CD4-positive, alpha-beta T cell (primary cell): ENCODE measurements at regions not wholly inside any gene's neighbourhood (a gene's known extent, or its start where the extent isn't known, plus 50 kb on each side); places are given as distances from the start of the nearest gene placed in this dataset.

Source experiments
- ATAC-seq: fragments of 200-7000 bp; cut with Tn5 transposase; one replicate; pipeline ENCODE4 v1.10.0; 2022; ENCODE audit warnings: mild to moderate bottlenecking; ENCODE audit not compliant: poor library complexity
- CTCF ChIA-PET: fragments of 350-600 bp; sonication (Branson Sonifier 250); formaldehyde crosslinking; loops from one replicate; lab custom pipeline; 2021; ENCODE audit warnings: antibody characterized with exemption, inconsistent platforms; lab: Charles Lee
- POLR2A ChIA-PET: fragments of 350-600 bp; sonication (Branson Sonifier 250); formaldehyde crosslinking; loops from one replicate; lab custom pipeline; 2021; ENCODE audit warnings: antibody characterized with exemption, inconsistent platforms; lab: Charles Lee
- DNase-seq, 14 experiments: peaks; one replicate each; pipeline ENCODE4 v3.0.0-alpha.2; 2013 to 2020; ENCODE audit warnings: mixed read lengths in 2 of 14
- H3K27ac ChIP-seq, 2 donors: one replicate each; pipeline versions ENCODE4 v1.5.1 to v1.7.0; 2013; ENCODE audit warnings: low read length in 2 of 2, low read depth in 1 of 2, mild to moderate bottlenecking in 1 of 2
- H3K27me3 ChIP-seq, 2 experiments: 1 replicate in 1 of 2; 2 replicates in 1 of 2; pipeline versions ENCODE4 v1.6.1 to v1.7.0; 2013; ENCODE audit warnings: low read length in 2 of 2, control low read depth in 1 of 2, mild to moderate bottlenecking in 1 of 2, moderate library complexity in 1 of 2; ENCODE audit not compliant: insufficient read depth in 2 of 2, control insufficient read depth in 1 of 2
- H3K36me3 ChIP-seq: one replicate; pipeline ENCODE4 v1.6.1; 2013; ENCODE audit warnings: low read length, control low read depth; ENCODE audit not compliant: insufficient read depth
- H3K4me1 ChIP-seq: one replicate; pipeline ENCODE4 v1.6.1; 2013; ENCODE audit warnings: low read length, control low read depth; ENCODE audit not compliant: insufficient read depth
- H3K4me3 ChIP-seq: one replicate; pipeline ENCODE4 v1.5.1; 2013; ENCODE audit warnings: mild to moderate bottlenecking, low read length, moderate library complexity
- H3K9me3 ChIP-seq, 2 experiments: 1 replicate in 1 of 2; 2 replicates in 1 of 2; pipeline versions ENCODE4 v1.6.1 to v1.7.0; 2013; ENCODE audit warnings: low read length in 2 of 2, mild to moderate bottlenecking in 2 of 2, control low read depth in 1 of 2, moderate library complexity in 1 of 2; ENCODE audit not compliant: control insufficient read depth in 1 of 2, insufficient read depth in 1 of 2
- H3K27ac Mint-ChIP-seq: one replicate; pipeline ENCODE4 v1.8.0; 2020; ENCODE audit warnings: mixed read lengths
- H3K27me3 Mint-ChIP-seq: one replicate; pipeline ENCODE4 v1.8.0; 2021; ENCODE audit warnings: mixed read lengths
- H3K36me3 Mint-ChIP-seq: one replicate; pipeline ENCODE4 v1.8.0; 2021; ENCODE audit warnings: low read depth, mixed read lengths
- H3K4me1 Mint-ChIP-seq: one replicate; pipeline ENCODE4 v1.8.0; 2021; ENCODE audit warnings: low read depth, mixed read lengths
- H3K4me3 Mint-ChIP-seq: one replicate; pipeline ENCODE4 v1.8.0; 2020; ENCODE audit warnings: mild to moderate bottlenecking, mixed read lengths
- H3K9me3 Mint-ChIP-seq: one replicate; pipeline ENCODE4 v1.8.0; 2020; ENCODE audit warnings: mixed read lengths
- intact Hi-C, 2 experiments: fragments of 100-400 bp; cut with DNase I in 1 of 2; cut with micrococcal nuclease in 1 of 2; formaldehyde crosslinking; loops; one replicate each; pipeline versions ENCODE4 v1.15.1 to v1.9.0; 2023 to 2025; cut with DNase I, micrococcal nuclease
- TF ChIP-seq, protein P1 (sequence below): fragments of 200-600 bp; IDR thresholded peaks from one replicate; pipeline ENCODE4 v1.8.0; 2022; ENCODE audit warnings: antibody characterized with exemption, mild to moderate bottlenecking

DNA sequence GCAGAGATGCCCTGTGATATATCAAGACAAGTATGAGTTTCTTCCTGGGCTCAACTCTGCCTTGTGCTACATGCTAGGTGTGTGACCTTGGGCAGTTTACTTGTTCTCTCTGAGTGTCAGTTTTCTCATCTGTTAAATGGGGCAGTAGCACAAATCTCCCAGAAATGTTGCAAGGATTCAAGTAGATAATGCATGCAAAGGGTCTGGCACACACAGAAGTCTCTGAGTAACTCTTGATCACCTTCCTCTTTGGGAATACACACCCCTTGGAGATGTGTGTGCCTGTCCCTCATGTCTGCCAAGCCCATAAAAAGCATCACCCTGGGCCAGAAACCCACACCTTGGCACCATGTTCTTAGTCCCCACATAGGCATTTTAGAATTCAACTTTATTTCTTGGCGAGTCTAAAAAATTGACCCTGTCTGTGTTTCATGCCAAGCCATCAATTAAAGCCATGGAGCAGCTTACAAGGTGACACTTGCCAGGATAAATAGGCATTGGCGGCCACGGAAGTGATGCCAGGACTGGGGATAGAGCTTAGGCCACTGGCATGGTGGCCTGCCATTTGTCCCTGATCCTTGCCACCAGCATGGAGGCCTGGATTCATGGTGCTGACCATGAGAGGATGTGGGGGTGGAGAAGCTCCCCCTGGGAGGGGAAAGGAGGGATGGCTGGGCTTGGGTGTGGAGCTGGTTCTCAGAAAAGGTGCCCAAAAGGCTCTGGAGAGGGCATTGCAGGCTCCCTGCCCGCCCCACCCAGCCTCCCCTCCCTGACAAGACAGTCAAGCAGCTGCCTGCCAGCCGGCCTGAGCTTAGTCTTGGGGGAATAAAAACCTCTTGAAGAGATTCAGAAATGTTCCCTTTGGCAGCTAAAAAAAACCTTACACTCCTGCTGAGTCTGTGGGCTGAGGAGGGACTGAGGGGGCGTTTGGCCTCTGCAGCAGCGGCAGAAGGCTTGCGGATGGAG lies 118.0 kb upstream of the IPO9 start:
- Mint-ChIP-seq H3K4me1 (no peaks in the 10 kb centered on the region), H3K4me3 (no peak overlapping the region), H3K27me3 (no peaks in the 10 kb centered on the region), H3K9me3 (no peaks in the 10 kb centered on the region), H3K27ac (no peak overlapping the region), H3K36me3 (no peaks in the 10 kb centered on the region)
- no peak overlapping the region for H3K27ac ChIP-seq
- H3K9me3 ChIP-seq, result no peaks in the 10 kb centered on the region
- H3K4me1 ChIP-seq, result peaks cover 3% of the 10 kb centered on the region
- no peaks in the 10 kb centered on the region for H3K36me3 ChIP-seq
- intact Hi-C loops, result no loop called here
- ATAC-seq (no peak), DNase-seq (no peak)
- POLR2A ChIA-PET, result no interaction called here
- CTCF ChIA-PET, result interaction anchor here (0.6 kb wide), 1 partner anchor 94 kb away, joined by 4 read pairs; no protein-coding TSS in a partner anchor
- TF ChIP-seq, protein P1, sequence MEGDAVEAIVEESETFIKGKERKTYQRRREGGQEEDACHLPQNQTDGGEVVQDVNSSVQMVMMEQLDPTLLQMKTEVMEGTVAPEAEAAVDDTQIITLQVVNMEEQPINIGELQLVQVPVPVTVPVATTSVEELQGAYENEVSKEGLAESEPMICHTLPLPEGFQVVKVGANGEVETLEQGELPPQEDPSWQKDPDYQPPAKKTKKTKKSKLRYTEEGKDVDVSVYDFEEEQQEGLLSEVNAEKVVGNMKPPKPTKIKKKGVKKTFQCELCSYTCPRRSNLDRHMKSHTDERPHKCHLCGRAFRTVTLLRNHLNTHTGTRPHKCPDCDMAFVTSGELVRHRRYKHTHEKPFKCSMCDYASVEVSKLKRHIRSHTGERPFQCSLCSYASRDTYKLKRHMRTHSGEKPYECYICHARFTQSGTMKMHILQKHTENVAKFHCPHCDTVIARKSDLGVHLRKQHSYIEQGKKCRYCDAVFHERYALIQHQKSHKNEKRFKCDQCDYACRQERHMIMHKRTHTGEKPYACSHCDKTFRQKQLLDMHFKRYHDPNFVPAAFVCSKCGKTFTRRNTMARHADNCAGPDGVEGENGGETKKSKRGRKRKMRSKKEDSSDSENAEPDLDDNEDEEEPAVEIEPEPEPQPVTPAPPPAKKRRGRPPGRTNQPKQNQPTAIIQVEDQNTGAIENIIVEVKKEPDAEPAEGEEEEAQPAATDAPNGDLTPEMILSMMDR, result no peak
- no peak overlapping the region for H3K4me3 ChIP-seq
- H3K27me3 ChIP-seq, result no peaks in the 10 kb centered on the region

DNA sequence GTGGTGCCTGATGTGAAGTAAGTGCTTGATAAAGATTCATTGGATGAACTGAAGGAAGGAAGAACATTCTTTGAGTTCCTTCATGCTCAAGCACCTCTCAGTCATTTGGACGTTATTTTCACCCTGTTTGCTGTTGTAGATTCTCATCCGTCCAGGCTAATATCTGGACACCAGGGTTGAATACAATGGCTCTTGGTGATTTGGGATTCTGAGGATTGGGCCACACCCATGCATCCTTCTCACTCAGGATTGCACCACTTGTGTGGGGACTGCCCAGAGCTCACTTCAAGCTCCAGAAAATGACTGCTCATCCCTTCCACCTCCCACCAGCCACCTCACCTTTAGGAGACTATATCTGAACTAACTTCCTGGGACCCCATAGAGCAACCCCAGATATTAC lies 117.1 kb upstream of the IPO9 start:
- TF ChIP-seq, protein P1, result no peak
- no peak for DNase-seq
- H3K27ac Mint-ChIP-seq, result no peak overlapping the region
- H3K4me3 ChIP-seq, result no peak overlapping the region
- no peaks in the 10 kb centered on the region for H3K27me3 Mint-ChIP-seq
- ATAC-seq, result no peak
- no peaks in the 10 kb centered on the region for H3K36me3 ChIP-seq
- no peaks in the 10 kb centered on the region for H3K27me3 ChIP-seq
- H3K36me3 Mint-ChIP-seq, result no peaks in the 10 kb centered on the region
- no peak overlapping the region for H3K27ac ChIP-seq
- POLR2A ChIA-PET, result no interaction called here
- peaks cover 3% of the 10 kb centered on the region for H3K4me1 ChIP-seq
- CTCF ChIA-PET, result no interaction called here
- intact Hi-C loops, result no loop called here
- no peaks in the 10 kb centered on the region for H3K9me3 Mint-ChIP-seq
- no peaks in the 10 kb centered on the region for H3K9me3 ChIP-seq
- H3K4me3 Mint-ChIP-seq, result no peak overlapping the region
- H3K4me1 Mint-ChIP-seq, result no peaks in the 10 kb centered on the region

DNA sequence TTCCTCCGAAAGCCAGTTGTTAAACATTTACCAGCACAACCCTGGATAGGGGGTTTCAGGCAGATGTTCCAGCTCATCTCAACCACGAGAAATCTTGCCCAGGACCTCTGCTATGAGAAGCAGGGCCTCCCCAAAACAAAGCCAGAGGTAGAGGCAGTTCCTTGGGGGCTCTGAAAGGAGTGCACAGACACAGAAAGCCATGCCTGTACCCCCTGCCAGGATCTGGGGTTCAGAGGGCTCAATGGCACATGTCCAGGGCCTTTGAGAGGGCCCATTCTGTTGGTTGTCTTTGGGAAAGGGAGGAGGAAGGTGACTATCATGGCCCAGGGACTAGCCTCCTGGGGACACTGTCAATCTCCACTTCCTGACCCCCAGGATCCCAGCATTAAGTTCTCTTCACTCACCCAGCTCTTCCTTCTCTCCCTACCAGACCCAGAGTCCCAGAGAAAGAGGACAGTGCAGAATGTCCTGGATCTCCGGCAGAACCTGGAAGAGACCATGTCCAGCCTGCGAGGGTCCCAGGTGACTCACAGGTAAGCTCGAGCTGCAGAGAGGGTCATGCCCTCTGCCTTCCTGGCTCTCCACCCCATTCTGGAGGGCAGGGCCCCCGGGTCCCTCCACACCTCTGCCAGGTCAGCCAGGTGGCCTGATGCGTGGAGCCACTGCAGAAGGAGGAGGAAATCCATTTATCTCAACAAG lies 116.4 kb upstream of the IPO9 start:
- Histone ChIP-seq H3K36me3 (no peaks in the 10 kb centered on the region), H3K9me3 (no peaks in the 10 kb centered on the region), H3K27me3 (no peaks in the 10 kb centered on the region), H3K4me3 (no peak overlapping the region), H3K27ac (no peak overlapping the region), H3K4me1 (peaks cover 3% of the 10 kb centered on the region)
- ChIA-PET POLR2A (no interaction called here), CTCF (no interaction called here)
- Mint-ChIP-seq H3K9me3 (no peaks in the 10 kb centered on the region), H3K4me3 (no peak overlapping the region), H3K27ac (no peak overlapping the region), H3K27me3 (no peaks in the 10 kb centered on the region), H3K36me3 (no peaks in the 10 kb centered on the region), H3K4me1 (no peaks in the 10 kb centered on the region)
- TF ChIP-seq, protein P1, result no peak
- intact Hi-C loops, result no loop called here
- DNase-seq, result no peak
- no peak for ATAC-seq
